ENCODE measurements at regions not wholly inside any gene's neighbourhood (a gene's known extent, or its start where the extent isn't known, plus 50 kb on each side); places are given as distances from the start of the nearest gene placed in this dataset.
"Not testable (repeated sequence)": the region's sequence is repeated elsewhere in the genome, so short reads cannot be mapped to it uniquely, and the experiment has no call there.

GRCh38 chr15:93360318-93360717 lies 271.3 kb upstream of the RGMA start:
- Mint-ChIP-seq H3K27me3 (no peaks in the 10 kb centered on the region), H3K27ac (no peak overlapping the region), H3K36me3 (no peaks in the 10 kb centered on the region), H3K9me3 (peaks cover 8% of the 10 kb centered on the region), H3K4me1 (no peaks in the 10 kb centered on the region), H3K4me3 (no peak overlapping the region)
- no peak for ATAC-seq

DNA sequence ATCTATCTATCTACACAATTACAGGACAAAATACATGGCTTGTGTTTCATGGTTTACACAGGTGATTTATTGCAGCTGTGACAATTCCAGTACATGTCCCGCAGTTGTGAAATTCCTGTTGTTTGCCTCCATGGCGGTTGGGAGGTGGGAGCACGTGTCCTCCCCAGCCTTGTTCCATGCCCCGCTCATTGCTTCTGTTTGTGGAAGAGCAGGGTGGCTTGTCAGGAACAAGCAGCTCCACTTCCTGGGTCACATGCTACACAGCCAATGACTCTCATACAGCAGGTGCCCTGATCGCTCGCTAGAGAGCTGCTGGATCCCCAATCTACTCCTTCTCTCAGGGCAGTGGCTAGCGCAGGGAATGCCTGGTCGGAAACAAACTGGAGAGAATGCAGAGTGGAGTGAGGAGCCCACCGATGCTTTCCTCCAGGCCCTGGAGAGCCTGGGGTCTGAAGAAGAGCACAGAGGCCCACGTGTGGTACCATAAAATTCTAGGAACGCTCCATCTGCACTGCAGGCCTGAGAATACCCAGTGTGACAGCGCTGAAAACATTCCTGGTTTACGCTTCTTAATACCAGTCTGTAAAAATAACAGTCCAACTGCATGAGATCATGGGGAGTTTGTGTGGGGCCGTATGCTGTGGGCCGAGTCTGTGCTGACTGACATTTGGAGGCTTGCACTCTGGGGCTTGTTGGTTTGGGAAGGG lies 270.6 kb upstream of the RGMA start:
- no peak overlapping the region for H3K4me3 Mint-ChIP-seq
- H3K27me3 Mint-ChIP-seq, result no peaks in the 10 kb centered on the region
- no peaks in the 10 kb centered on the region for H3K36me3 Mint-ChIP-seq
- ATAC-seq, result no peak
- peaks cover 8% of the 10 kb centered on the region for H3K9me3 Mint-ChIP-seq
- no peak overlapping the region for H3K27ac Mint-ChIP-seq
- no peaks in the 10 kb centered on the region for H3K4me1 Mint-ChIP-seq

DNA sequence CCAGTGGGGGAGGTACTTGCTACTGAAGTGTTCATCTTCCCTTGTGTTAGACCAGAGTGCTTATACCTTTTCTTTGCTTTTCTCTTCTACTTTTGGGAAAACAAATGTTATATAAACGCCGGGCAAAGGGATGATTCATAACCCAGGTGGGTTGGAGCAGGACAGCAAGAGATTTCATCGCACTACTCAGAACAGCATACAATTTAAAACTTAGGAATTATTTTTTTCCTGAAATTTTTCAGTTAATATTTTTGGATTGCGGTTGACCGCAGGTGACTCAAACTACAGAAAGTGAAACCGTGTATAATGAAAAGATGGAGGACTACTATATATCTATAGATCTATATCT lies 270.0 kb upstream of the RGMA start:
- Mint-ChIP-seq H3K4me1 (no peaks in the 10 kb centered on the region), H3K4me3 (no peak overlapping the region), H3K9me3 (peaks cover 8% of the 10 kb centered on the region), H3K36me3 (no peaks in the 10 kb centered on the region), H3K27me3 (no peaks in the 10 kb centered on the region), H3K27ac (no peak overlapping the region)
- no peak for ATAC-seq

DNA sequence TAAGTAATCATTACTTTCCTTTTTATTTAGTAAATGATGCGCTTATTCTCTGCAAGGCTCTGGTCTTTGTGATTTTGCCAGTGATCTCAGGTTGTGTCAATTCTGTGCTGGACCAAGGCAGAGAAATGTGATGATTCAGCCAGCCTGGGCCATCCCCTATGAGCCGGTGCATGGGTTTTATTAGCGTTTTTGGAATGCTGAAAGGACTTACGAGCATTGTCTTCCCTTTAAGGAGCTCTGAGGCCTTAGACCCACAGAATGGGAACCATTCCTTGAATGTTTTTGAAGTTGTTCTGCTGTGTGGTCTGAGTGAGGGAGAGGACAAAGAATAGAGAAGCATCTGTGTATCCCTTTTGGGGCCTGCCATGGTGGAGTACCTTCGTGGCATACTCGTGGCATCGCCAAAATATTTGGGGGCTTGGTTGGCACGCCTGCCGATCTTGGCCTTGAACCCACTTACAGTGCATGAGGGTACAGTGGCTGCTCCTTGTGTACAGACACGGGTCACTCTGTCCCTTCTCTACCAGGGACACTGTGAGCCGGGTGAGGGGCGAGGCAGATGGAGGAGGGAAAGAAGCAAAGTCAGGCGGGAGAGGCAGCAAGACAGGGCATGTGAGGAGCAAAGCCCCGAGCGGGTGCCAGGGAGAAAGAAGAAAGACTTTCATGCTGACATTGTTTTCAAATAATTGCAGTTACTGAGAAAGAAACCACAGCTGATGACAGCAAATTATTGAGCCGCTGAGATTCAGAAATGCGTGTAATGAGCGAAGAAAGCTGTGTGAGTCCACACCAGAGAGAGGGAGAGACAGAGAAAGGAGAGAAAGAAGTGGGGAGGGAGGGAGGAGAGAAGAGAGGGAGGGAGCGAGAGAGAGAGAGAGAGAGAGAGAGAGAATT lies 269.4 kb upstream of the RGMA start:
- Mint-ChIP-seq H3K4me1 (no peaks in the 10 kb centered on the region), H3K27ac (no peak overlapping the region), H3K27me3 (no peaks in the 10 kb centered on the region), H3K4me3 (no peak overlapping the region), H3K9me3 (peaks cover 8% of the 10 kb centered on the region), H3K36me3 (no peaks in the 10 kb centered on the region)
- no peak for ATAC-seq

DNA sequence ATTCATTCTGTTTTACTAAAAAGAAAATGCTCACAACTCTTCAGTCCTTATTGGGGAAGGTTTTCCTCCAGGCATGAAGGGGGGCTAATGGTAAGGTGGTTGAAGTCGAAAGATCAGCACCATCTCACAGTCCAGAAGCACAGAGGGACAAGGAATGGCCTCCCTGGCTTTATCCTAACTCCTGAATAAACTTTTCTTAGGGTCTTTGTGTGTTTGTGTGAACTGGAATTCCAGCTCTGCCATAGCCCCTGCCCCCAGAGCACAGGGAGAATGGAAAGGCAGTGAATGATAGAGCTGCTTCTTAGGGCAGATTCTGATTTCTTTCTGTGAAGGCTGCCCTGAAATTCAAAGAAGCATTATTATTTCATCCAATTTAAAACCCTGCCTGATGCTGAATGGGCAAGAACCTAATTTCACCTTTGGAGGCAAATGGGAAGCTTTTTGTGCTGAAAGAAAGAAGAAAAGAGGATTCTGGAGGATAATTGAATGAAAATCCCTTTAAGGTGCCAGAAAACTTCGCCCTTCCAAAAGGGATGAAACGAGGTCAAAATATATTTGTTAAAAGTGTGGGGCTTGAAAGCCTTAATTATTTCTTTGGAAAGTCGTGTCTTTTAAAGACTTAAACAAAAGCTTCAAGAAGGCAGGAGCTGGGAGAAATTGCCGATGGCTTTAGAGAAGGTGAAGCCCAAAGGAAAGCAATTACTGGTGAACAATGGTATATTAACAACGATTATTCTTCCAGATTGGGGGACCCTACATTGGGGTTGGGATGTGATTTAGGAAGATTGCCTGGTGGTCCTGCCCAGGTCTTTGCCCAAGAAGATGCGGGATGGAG lies 259.9 kb upstream of the RGMA start:
- Mint-ChIP-seq H3K4me3 (no peak overlapping the region), H3K27ac (no peak overlapping the region), H3K4me1 (no peaks in the 10 kb centered on the region), H3K36me3 (no peaks in the 10 kb centered on the region), H3K27me3 (no peaks in the 10 kb centered on the region), H3K9me3 (no peaks in the 10 kb centered on the region)
- ATAC-seq, result no peak

DNA sequence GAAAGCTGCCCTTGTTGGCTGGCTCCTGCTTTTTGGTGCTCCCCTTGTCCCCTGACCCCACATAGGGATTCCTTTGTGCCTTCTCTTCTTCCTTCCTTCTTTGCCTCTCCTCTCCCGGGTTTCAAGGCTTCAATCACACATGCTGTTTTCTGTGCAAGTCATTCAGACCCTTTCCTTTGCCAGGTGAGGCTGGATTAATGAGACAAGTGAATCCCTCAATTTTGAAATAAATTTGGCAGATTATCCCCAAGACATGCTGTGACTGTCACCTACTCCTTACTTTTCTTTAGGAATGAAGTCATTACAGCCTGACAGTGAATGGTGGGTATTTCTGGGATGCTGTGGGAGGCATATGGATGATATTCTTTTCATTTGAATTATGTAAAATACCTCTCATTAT lies 259.0 kb upstream of the RGMA start:
- H3K4me1 Mint-ChIP-seq, result no peaks in the 10 kb centered on the region
- H3K27ac Mint-ChIP-seq, result no peak overlapping the region
- no peak overlapping the region for H3K4me3 Mint-ChIP-seq
- H3K36me3 Mint-ChIP-seq, result no peaks in the 10 kb centered on the region
- no peaks in the 10 kb centered on the region for H3K27me3 Mint-ChIP-seq
- ATAC-seq, result no peak
- H3K9me3 Mint-ChIP-seq, result no peaks in the 10 kb centered on the region

DNA sequence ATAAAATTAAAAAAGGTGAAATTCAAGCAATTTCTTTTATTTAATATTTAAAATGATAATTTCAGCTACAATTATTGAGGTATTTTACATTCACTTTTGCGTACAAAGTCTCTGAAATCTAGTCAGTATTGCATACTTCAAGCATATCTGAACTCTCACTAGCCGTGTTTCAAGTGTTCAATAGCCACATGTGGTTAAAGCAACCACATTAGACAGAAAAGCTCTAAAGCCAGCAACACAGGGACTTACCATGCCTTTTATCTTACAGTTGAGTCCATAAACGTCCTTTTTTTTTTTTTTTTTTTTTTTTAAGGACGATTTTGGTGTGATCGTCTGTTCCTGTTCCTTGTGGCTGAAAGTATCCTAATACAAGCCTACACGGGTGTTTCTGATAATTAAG lies 257.0 kb upstream of the RGMA start:
- Mint-ChIP-seq H3K27ac (no peak overlapping the region), H3K4me1 (no peaks in the 10 kb centered on the region), H3K27me3 (no peaks in the 10 kb centered on the region), H3K9me3 (peaks cover 3% of the 10 kb centered on the region), H3K36me3 (no peaks in the 10 kb centered on the region), H3K4me3 (no peak overlapping the region)
- no peak for ATAC-seq

- H3K36me3 Mint-ChIP-seq, H3K27me3 Mint-ChIP-seq, H3K4me1 Mint-ChIP-seq, H3K9me3 Mint-ChIP-seq, H3K27ac Mint-ChIP-seq, ATAC-seq, H3K4me3 Mint-ChIP-seq: not testable (repeated sequence)
These were observed 254.4 kb upstream of the RGMA start for GRCh38 chr15:93343402-93343801.

DNA sequence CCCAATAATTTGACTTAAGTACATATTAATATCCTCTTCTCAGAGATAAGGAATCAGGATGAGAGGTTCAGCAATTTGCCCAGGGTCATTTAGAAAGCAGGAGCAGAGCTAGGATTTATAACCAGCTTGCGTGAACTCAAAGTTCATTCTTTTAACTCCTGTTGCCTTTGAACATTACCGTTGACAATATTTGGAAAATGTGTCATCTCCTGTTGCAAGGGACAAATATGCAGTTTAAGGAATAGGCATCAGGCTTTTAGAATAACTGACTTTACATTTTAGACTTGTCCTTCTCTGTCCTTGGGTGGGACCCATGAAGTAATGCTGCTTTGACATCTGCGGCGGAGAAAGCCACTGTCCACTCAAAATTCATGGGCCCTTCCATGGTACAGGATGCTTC lies 252.2 kb upstream of the RGMA start:
- Mint-ChIP-seq H3K4me1 (no peaks in the 10 kb centered on the region), H3K27me3 (no peaks in the 10 kb centered on the region), H3K36me3 (no peaks in the 10 kb centered on the region), H3K27ac (no peak overlapping the region), H3K4me3 (no peak overlapping the region), H3K9me3 (peaks cover 3% of the 10 kb centered on the region)
- ATAC-seq, result no peak

DNA sequence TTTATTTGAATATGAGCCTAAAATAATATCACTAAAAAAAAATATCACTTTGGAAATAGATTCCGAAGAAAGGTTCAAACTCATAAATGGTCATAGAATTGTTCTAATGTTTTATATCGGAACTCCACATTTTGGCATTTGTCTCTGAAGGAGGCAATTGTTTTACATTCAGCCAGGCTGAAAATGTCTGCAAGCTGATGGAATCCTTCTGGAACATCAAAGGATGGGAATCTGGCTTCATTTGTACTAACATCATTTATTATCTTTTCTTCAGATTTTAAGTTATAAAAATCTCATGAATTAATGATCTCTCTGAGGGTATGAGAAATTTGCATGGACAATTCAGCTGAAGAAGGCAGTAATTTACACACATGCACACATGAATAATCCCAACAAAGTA lies 251.4 kb upstream of the RGMA start:
- Mint-ChIP-seq H3K27me3 (no peaks in the 10 kb centered on the region), H3K27ac (no peak overlapping the region), H3K36me3 (no peaks in the 10 kb centered on the region), H3K4me3 (no peak overlapping the region), H3K9me3 (peaks cover 3% of the 10 kb centered on the region), H3K4me1 (no peaks in the 10 kb centered on the region)
- no peak for ATAC-seq

DNA sequence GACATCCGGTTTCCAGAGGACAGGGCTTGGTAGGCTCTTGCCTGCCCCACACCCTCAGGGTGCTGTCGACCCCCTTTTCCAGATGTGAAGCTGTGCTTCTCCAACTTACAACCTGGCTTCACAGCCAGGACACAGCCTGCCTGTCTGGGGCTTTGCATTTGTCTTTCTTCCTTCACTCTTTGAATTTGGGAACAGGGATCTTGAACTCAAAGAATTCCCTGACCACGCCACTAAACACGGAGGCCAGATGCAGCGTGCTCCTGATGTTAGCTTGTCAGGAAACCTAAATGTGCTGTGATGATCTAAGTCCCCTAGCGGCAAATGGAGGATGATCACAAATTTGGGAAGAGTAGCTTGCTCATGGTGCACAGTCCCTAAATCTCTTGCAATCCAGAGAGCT lies 244.8 kb upstream of the RGMA start:
- Mint-ChIP-seq H3K9me3 (no peaks in the 10 kb centered on the region), H3K4me3 (no peak overlapping the region), H3K36me3 (no peaks in the 10 kb centered on the region), H3K4me1 (no peaks in the 10 kb centered on the region), H3K27me3 (peaks cover 16% of the 10 kb centered on the region), H3K27ac (no peak overlapping the region)
- ATAC-seq, result no peak

DNA sequence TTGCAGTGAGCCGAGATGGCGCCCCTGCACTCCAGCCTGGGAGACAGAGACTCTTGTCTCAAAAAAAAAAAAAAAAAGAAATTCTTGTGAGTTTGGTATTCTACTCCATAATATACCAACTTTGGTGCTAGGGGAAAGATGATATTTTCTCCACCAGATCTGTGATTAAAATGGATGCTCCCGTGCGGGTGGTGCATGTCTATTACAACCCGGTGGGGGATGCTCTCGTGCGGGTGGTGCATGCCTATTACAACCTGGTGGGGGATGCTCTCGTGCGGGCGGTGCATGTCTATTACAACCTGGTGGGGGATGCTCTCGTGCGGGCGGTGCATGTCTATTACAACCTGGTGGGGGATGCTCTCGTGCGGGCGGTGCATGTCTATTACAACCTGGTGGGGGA lies 244.1 kb upstream of the RGMA start:
- not testable (repeated sequence) for H3K4me3 Mint-ChIP-seq, ATAC-seq, H3K36me3 Mint-ChIP-seq, H3K4me1 Mint-ChIP-seq, H3K9me3 Mint-ChIP-seq, H3K27ac Mint-ChIP-seq
- peaks cover 16% of the 10 kb centered on the region for H3K27me3 Mint-ChIP-seq

DNA sequence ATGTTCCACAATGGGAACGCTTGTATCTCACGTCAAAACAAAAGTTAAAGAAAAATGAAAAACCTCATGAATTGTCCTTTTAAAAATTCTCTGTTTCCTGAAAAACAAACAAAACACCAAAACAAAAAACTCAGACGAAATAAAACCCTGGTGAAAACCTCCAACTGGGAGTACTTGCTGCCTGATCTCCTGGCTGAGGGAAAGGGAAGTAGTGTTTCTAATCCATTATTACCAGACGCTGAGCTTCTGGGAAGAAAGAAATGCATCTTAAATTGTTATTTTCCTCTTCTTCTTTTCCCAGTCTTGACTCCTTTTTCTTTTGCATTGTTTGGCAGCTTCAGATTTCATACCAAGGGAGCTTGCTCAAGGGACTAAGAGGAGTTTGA lies 243.2 kb upstream of the RGMA start:
- Mint-ChIP-seq H3K36me3 (no peaks in the 10 kb centered on the region), H3K27me3 (peaks cover 16% of the 10 kb centered on the region)

DNA sequence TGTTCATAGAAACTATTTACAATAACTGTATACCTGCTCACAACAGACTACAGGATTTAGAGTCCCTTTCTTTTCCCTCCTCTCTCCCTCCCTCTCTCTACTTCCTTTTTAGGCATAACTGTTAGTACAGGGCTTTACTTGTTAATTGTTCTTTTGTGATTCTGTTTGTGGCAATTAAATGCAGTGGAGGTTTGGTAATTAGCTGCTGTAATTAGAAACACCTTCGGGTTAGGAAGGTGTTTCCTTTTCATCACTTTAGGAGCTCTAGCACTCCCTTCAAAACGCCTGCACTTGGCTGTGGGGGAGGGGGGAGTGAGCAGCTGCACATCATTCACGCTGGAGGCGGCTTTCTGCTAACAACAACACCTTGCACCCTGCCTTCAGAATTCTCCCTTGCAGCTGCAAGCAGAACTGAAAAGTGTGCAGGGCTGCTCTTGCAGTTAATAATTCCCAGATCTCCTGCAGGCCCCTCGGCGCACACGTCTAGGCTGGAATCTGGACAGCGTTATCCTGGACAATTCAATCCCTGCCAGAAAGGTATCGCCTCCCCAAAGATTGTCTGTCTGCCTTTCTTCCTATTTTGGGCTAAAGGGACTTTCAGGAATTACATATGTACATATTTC lies 242.6 kb upstream of the RGMA start:
- no peaks in the 10 kb centered on the region for H3K4me1 Mint-ChIP-seq
- ATAC-seq, result no peak
- H3K4me3 Mint-ChIP-seq, result no peak overlapping the region

More for the DNA sequence above, 243.2 kb upstream of the RGMA start:
- H3K4me1 Mint-ChIP-seq, result no peaks in the 10 kb centered on the region
- no peaks in the 10 kb centered on the region for H3K9me3 Mint-ChIP-seq
- no peak overlapping the region for H3K4me3 Mint-ChIP-seq
- ATAC-seq, result no peak
- no peak overlapping the region for H3K27ac Mint-ChIP-seq

DNA sequence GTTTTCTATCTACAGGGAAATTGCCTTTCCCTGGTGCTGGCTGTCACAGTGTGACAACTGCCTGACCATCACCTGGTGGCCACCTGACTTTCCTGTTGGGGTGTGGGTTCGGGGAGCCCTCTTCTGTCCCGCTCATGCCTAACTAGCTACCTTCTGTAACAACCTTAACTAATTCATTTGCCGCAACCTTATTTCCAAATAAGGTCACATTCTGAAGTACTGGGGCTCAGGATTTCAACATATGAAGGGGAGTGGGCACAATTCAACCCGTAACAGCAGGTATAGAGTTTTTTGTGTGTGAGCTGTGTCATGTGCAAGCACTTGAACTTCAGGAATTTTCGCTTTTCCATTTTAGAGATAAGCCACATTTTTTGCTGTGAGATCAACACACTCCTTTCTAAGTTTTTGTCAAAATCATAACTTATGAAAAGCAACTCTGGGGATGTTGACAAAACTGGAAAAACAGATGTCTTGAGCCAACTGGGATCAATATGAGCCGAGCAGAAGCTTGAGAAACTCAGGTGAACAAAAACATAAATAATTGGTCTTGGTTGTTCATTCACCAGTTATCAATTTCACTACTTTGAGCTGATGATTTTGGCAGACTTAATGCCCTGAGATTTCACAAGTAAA lies 242.0 kb upstream of the RGMA start:
- Mint-ChIP-seq H3K36me3 (no peaks in the 10 kb centered on the region), H3K4me1 (no peaks in the 10 kb centered on the region), H3K4me3 (no peak overlapping the region), H3K9me3 (no peaks in the 10 kb centered on the region), H3K27me3 (peaks cover 16% of the 10 kb centered on the region), H3K27ac (no peak overlapping the region)
- no peak for ATAC-seq

More for the DNA sequence above, 242.6 kb upstream of the RGMA start:
- H3K27ac Mint-ChIP-seq, result no peak overlapping the region
- peaks cover 16% of the 10 kb centered on the region for H3K27me3 Mint-ChIP-seq
- H3K36me3 Mint-ChIP-seq, result no peaks in the 10 kb centered on the region
- no peaks in the 10 kb centered on the region for H3K9me3 Mint-ChIP-seq

All from stimulated activated memory B cell treated with anti-CD40 and anti-IgM and Interleukin-4, amounts not matched to agents 10 μg/mL and 1 μg/mL and 100 μg/mL, for 72 hours (primary cell).